ENCODE measurements at regions not wholly inside any gene's neighbourhood (a gene's known extent, or its start where the extent isn't known, plus 50 kb on each side); places are given as distances from the start of the nearest gene placed in this dataset.

- Histone ChIP-seq H4K8ac (ENCODE audit: low read depth, low read length) (no peak overlapping the region), H3K79me2 (ENCODE audit: control insufficient read depth, insufficient read depth, low read length) (no peaks in the 10 kb centered on the region), H2BK5ac (ENCODE audit: low read length) (no peak overlapping the region), H3K4me3 (ENCODE audit: low read length) (no peak overlapping the region), H3K27me3 (ENCODE audit: insufficient read depth, low read length, poor library complexity) (no peaks in the 10 kb centered on the region), H3K79me1 (ENCODE audit: low read length) (no peaks in the 10 kb centered on the region), H2BK120ac (ENCODE audit: low read depth, low read length) (no peak overlapping the region), H4K5ac (ENCODE audit: low read length) (no peak overlapping the region), H3K18ac (ENCODE audit: low read length) (no peak overlapping the region), H3K27ac (ENCODE audit: low read depth, low read length) (no peak overlapping the region), H3K4ac (ENCODE audit: low read depth, low read length) (no peak overlapping the region), H3K23ac (ENCODE audit: low read length) (no peak overlapping the region), H3K56ac (ENCODE audit: low read length) (no peak overlapping the region), H3K4me1 (ENCODE audit: control insufficient read depth, low read depth, low read length) (no peaks in the 10 kb centered on the region), H3K4me2 (ENCODE audit: low read length) (no peak overlapping the region), H2BK15ac (replicated peaks; ENCODE audit: low read depth) (no peak overlapping the region), H3K9ac (ENCODE audit: low read length) (no peak overlapping the region), H3K36me3 (ENCODE audit: control insufficient read depth, insufficient read depth, low read length) (no peaks in the 10 kb centered on the region), H2AK5ac (ENCODE audit: low read length) (no peak overlapping the region)
- DNase-seq: no peak
- no CpG with 5 or more reads among the region's 3 CpGs for WGBS (ENCODE audit: extremely low coverage, insufficient coverage, low lambda C conversion rate)
Measured at GRCh38 chr7:132691201-132691600, 114.9 kb upstream of the PLXNA4 start.

GRCh38 chr7:132690174-132690573, 113.9 kb upstream of the PLXNA4 start:
- Histone ChIP-seq H3K18ac (ENCODE audit: low read length) (no peak overlapping the region), H3K79me1 (ENCODE audit: low read length) (no peaks in the 10 kb centered on the region), H3K79me2 (ENCODE audit: control insufficient read depth, insufficient read depth, low read length) (no peaks in the 10 kb centered on the region), H4K5ac (ENCODE audit: low read length) (no peak overlapping the region), H3K27ac (ENCODE audit: low read depth, low read length) (no peak overlapping the region), H3K4me3 (ENCODE audit: low read length) (no peak overlapping the region), H3K56ac (ENCODE audit: low read length) (no peak overlapping the region), H2AK5ac (ENCODE audit: low read length) (no peak overlapping the region), H4K8ac (ENCODE audit: low read depth, low read length) (no peak overlapping the region), H3K4ac (ENCODE audit: low read depth, low read length) (no peak overlapping the region), H2BK120ac (ENCODE audit: low read depth, low read length) (no peak overlapping the region), H3K4me2 (ENCODE audit: low read length) (no peak overlapping the region), H3K4me1 (ENCODE audit: control insufficient read depth, low read depth, low read length) (no peaks in the 10 kb centered on the region), H3K27me3 (ENCODE audit: insufficient read depth, low read length, poor library complexity) (no peaks in the 10 kb centered on the region), H2BK5ac (ENCODE audit: low read length) (no peak overlapping the region), H2BK15ac (replicated peaks; ENCODE audit: low read depth) (no peak overlapping the region), H3K23ac (ENCODE audit: low read length) (no peak overlapping the region), H3K9ac (ENCODE audit: low read length) (no peak overlapping the region), H3K36me3 (ENCODE audit: control insufficient read depth, insufficient read depth, low read length) (no peaks in the 10 kb centered on the region)
- no peak for DNase-seq
- WGBS (ENCODE audit: extremely low coverage, insufficient coverage, low lambda C conversion rate): no CpG with 5 or more reads among the region's 10 CpGs

- no peaks in the 10 kb centered on the region for H3K4me1 ChIP-seq (ENCODE audit: control insufficient read depth, low read depth, low read length)
- no peaks in the 10 kb centered on the region for H3K79me2 ChIP-seq (ENCODE audit: control insufficient read depth, insufficient read depth, low read length)
- H4K8ac ChIP-seq (ENCODE audit: low read depth, low read length): no peak overlapping the region
- no peak overlapping the region for H3K9ac ChIP-seq (ENCODE audit: low read length)
- no peak overlapping the region for H2BK15ac ChIP-seq (replicated peaks; ENCODE audit: low read depth)
- H3K36me3 ChIP-seq (ENCODE audit: control insufficient read depth, insufficient read depth, low read length): no peaks in the 10 kb centered on the region
- no peak overlapping the region for H3K4me3 ChIP-seq (ENCODE audit: low read length)
- no peak overlapping the region for H3K4ac ChIP-seq (ENCODE audit: low read depth, low read length)
- no peak overlapping the region for H3K18ac ChIP-seq (ENCODE audit: low read length)
- no peak overlapping the region for H4K5ac ChIP-seq (ENCODE audit: low read length)
- H3K56ac ChIP-seq (ENCODE audit: low read length): no peak overlapping the region
- H2BK120ac ChIP-seq (ENCODE audit: low read depth, low read length): no peak overlapping the region
- no peak overlapping the region for H2AK5ac ChIP-seq (ENCODE audit: low read length)
- H2BK5ac ChIP-seq (ENCODE audit: low read length): no peak overlapping the region
- WGBS (ENCODE audit: extremely low coverage, insufficient coverage, low lambda C conversion rate): no CpG with 5 or more reads among the region's 5 CpGs
- no peak overlapping the region for H3K27ac ChIP-seq (ENCODE audit: low read depth, low read length)
- H3K79me1 ChIP-seq (ENCODE audit: low read length): no peaks in the 10 kb centered on the region
- H3K27me3 ChIP-seq (ENCODE audit: insufficient read depth, low read length, poor library complexity): no peaks in the 10 kb centered on the region
- no peak overlapping the region for H3K23ac ChIP-seq (ENCODE audit: low read length)
- H3K4me2 ChIP-seq (ENCODE audit: low read length): no peak overlapping the region
- peak; percentile 55 for DNase-seq
Measured at GRCh38 chr7:132687981-132688383, 111.7 kb upstream of the PLXNA4 start.

- no peaks in the 10 kb centered on the region for H3K79me1 ChIP-seq (ENCODE audit: low read length)
- no peaks in the 10 kb centered on the region for H3K27me3 ChIP-seq (ENCODE audit: insufficient read depth, low read length, poor library complexity)
- H3K56ac ChIP-seq (ENCODE audit: low read length): no peak overlapping the region
- no peaks in the 10 kb centered on the region for H3K4me1 ChIP-seq (ENCODE audit: control insufficient read depth, low read depth, low read length)
- no peak overlapping the region for H2BK5ac ChIP-seq (ENCODE audit: low read length)
- H3K9ac ChIP-seq (ENCODE audit: low read length): no peak overlapping the region
- no peak overlapping the region for H4K5ac ChIP-seq (ENCODE audit: low read length)
- no peak overlapping the region for H2BK120ac ChIP-seq (ENCODE audit: low read depth, low read length)
- DNase-seq: no peak
- H2BK15ac ChIP-seq (replicated peaks; ENCODE audit: low read depth): no peak overlapping the region
- H4K8ac ChIP-seq (ENCODE audit: low read depth, low read length): no peak overlapping the region
- no peak overlapping the region for H3K4me2 ChIP-seq (ENCODE audit: low read length)
- H3K79me2 ChIP-seq (ENCODE audit: control insufficient read depth, insufficient read depth, low read length): no peaks in the 10 kb centered on the region
- no peak overlapping the region for H3K4ac ChIP-seq (ENCODE audit: low read depth, low read length)
- no peak overlapping the region for H3K18ac ChIP-seq (ENCODE audit: low read length)
- no peaks in the 10 kb centered on the region for H3K36me3 ChIP-seq (ENCODE audit: control insufficient read depth, insufficient read depth, low read length)
- H3K27ac ChIP-seq (ENCODE audit: low read depth, low read length): no peak overlapping the region
- no peak overlapping the region for H3K4me3 ChIP-seq (ENCODE audit: low read length)
- H2AK5ac ChIP-seq (ENCODE audit: low read length): no peak overlapping the region
- no CpG with 5 or more reads among the region's 1 CpG for WGBS (ENCODE audit: extremely low coverage, insufficient coverage, low lambda C conversion rate)
- H3K23ac ChIP-seq (ENCODE audit: low read length): no peak overlapping the region
Measured at GRCh38 chr7:132687016-132687415, 110.7 kb upstream of the PLXNA4 start.

- no peak overlapping the region for H4K8ac ChIP-seq (ENCODE audit: low read depth, low read length)
- no peak overlapping the region for H2BK5ac ChIP-seq (ENCODE audit: low read length)
- no peaks in the 10 kb centered on the region for H3K79me2 ChIP-seq (ENCODE audit: control insufficient read depth, insufficient read depth, low read length)
- no peaks in the 10 kb centered on the region for H3K79me1 ChIP-seq (ENCODE audit: low read length)
- H3K27ac ChIP-seq (ENCODE audit: low read depth, low read length): no peak overlapping the region
- no CpG with 5 or more reads among the region's 2 CpGs for WGBS (ENCODE audit: extremely low coverage, insufficient coverage, low lambda C conversion rate)
- H3K56ac ChIP-seq (ENCODE audit: low read length): no peak overlapping the region
- no peaks in the 10 kb centered on the region for H3K36me3 ChIP-seq (ENCODE audit: control insufficient read depth, insufficient read depth, low read length)
- no peak overlapping the region for H3K4me3 ChIP-seq (ENCODE audit: low read length)
- H3K9ac ChIP-seq (ENCODE audit: low read length): no peak overlapping the region
- peak; percentile 19 for DNase-seq
- no peak overlapping the region for H3K23ac ChIP-seq (ENCODE audit: low read length)
- no peak overlapping the region for H4K5ac ChIP-seq (ENCODE audit: low read length)
- no peak overlapping the region for H2AK5ac ChIP-seq (ENCODE audit: low read length)
- no peak overlapping the region for H2BK15ac ChIP-seq (replicated peaks; ENCODE audit: low read depth)
- no peaks in the 10 kb centered on the region for H3K27me3 ChIP-seq (ENCODE audit: insufficient read depth, low read length, poor library complexity)
- H3K18ac ChIP-seq (ENCODE audit: low read length): no peak overlapping the region
- H2BK120ac ChIP-seq (ENCODE audit: low read depth, low read length): no peak overlapping the region
- no peaks in the 10 kb centered on the region for H3K4me1 ChIP-seq (ENCODE audit: control insufficient read depth, low read depth, low read length)
- H3K4ac ChIP-seq (ENCODE audit: low read depth, low read length): no peak overlapping the region
- H3K4me2 ChIP-seq (ENCODE audit: low read length): no peak overlapping the region
Measured at GRCh38 chr7:132685277-132685676, 109.0 kb upstream of the PLXNA4 start.

- no CpG with 5 or more reads among the region's 12 CpGs for WGBS (ENCODE audit: extremely low coverage, insufficient coverage, low lambda C conversion rate)
- no peaks in the 10 kb centered on the region for H3K27me3 ChIP-seq (ENCODE audit: insufficient read depth, low read length, poor library complexity)
Measured at GRCh38 chr7:132683896-132684690, 107.8 kb upstream of the PLXNA4 start.

More at GRCh38 chr7:132683896-132684690, 107.8 kb upstream of the PLXNA4 start:
- Histone ChIP-seq H2BK5ac (ENCODE audit: low read length) (no peak overlapping the region), H3K4me2 (ENCODE audit: low read length) (no peak overlapping the region), H3K4me1 (ENCODE audit: control insufficient read depth, low read depth, low read length) (no peaks in the 10 kb centered on the region), H3K4me3 (ENCODE audit: low read length) (no peak overlapping the region), H3K9ac (ENCODE audit: low read length) (no peak overlapping the region), H3K36me3 (ENCODE audit: control insufficient read depth, insufficient read depth, low read length) (no peaks in the 10 kb centered on the region), H4K5ac (ENCODE audit: low read length) (no peak overlapping the region), H2AK5ac (ENCODE audit: low read length) (no peak overlapping the region), H3K79me1 (ENCODE audit: low read length) (no peaks in the 10 kb centered on the region), H3K4ac (ENCODE audit: low read depth, low read length) (no peak overlapping the region), H2BK15ac (replicated peaks; ENCODE audit: low read depth) (no peak overlapping the region), H3K56ac (ENCODE audit: low read length) (no peak overlapping the region), H3K79me2 (ENCODE audit: control insufficient read depth, insufficient read depth, low read length) (no peaks in the 10 kb centered on the region), H4K8ac (ENCODE audit: low read depth, low read length) (no peak overlapping the region), H3K18ac (ENCODE audit: low read length) (no peak overlapping the region), H3K23ac (ENCODE audit: low read length) (no peak overlapping the region), H2BK120ac (ENCODE audit: low read depth, low read length) (no peak overlapping the region), H3K27ac (ENCODE audit: low read depth, low read length) (no peak overlapping the region)
- no peak for DNase-seq

Measured in mesendoderm (in vitro differentiated cells).